IPS DF 4.7 (cell line): ENCODE measurements at regions not wholly inside any gene's neighbourhood (a gene's known extent, or its start where the extent isn't known, plus 50 kb on each side); places are given as distances from the start of the nearest gene placed in this dataset.

Experiments used
- DNase-seq: peaks from one replicate; pipeline ENCODE4 v3.0.0-alpha.2; 2013; ENCODE audit warnings: low spot score; ENCODE audit errors: extremely low read depth

DNA sequence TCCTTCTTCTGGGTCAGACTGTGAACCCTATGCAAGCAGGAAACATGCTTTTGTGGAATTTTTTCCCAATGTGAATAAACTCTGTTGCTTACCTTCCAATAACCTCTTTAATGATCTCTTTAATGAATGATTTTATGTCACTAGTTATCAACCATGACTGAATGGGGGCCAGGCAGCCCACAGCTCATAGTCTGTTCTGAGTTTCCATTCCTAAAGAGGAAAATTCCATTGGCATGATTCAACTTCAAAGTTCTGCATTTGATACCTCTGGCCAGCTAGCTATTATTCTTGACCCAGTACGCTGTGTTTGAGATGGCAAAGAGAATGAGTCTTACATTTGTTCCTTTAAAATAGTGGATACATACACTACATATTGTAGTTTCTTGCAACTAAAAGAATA is 867.8 kb upstream of the CELF2 start:
- no peak for DNase-seq

DNA sequence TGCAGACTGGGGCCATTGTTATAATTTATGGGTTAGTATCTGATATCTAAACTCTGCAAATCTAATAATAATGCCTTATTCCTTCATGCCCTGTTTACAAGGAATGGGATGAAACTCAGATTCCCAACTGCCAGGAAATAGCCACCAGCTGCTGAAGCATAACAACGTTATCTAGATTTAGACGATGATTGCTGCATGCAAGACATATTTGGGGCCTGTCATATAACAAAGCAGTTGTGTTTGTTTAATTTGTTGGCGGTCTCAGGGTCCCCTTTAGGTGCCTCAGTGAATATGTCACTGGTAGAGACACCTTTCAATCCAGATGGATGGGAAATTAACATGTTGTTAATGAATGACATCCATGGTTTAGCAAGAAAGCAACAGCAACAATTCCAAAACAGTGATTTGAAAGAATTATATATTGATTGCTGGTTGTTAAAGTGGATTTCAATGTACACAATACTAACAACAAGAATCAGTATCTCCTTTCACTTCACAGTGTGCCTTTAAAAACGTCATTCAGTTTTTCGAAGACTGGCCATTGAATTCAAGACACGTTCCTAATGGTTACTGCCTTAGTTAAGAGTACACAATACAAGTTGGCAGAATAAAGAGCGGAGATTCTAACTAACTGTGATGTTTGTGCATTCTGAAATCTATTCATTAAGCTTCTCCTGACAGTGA is 860.6 kb upstream of the CELF2 start:
- DNase-seq = no peak

DNA sequence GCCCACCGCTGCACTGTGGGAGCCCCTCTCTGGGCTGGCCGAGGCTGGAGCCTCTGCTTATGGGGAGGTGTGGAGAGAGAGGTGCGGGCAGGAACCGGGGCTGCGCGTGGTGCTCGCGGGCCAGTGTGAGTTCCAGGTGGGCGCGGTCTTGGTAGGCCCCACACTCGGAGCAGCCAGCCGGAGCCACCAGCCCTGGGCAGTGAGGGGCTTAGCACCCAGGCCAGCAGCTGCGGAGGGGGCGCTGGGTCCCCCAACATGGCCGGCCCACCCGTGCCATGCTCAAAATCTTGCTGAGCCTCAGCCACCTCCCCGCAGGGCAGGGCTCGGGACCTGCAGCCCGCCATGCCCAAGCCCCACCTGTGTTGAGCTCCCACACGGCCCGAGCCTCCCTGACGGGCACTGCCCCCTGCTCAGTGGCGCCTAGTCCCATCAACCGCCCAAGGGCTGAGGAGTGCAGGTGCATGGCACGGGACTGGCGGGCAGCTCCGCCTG is 856.8 kb upstream of the CELF2 start:
- DNase-seq = no peak

DNA sequence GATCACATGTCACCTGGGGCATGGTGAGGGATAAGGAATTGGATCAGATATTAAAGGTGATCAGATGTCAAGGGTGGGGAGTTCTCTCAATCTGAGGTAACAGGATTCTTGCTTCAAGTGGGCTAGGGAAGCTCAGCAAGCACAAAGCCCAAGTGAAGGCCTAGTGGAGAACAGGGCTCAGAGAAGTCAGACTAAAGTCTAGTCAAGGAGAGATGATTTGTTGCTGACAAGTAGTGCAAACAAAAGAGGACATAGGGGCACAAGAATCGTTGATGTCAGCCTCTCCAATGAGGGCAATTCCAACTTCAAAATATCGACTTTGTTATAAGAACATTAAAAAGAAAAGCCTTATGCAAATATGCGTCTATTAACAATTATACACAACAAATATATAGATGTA is 852.8 kb upstream of the CELF2 start:
- no peak for DNase-seq

DNA sequence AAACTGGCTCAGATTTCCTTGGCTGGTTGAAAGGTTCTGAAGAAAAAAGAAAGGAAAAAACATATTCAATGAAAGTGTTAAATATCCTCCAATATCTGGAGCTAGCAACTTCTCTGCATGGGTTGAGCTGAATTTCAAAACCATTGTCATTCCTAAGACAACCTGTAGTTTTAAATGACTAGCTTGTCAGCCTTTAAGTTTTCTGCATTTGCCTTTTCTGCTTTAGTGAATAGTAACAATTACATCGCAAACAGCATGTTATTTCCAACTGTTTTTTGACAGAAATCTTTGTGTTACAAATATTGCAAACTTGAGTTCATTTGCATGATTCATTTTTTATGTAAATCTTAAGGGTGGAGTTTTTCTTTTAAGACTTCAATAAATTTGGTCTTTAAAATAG is 852.3 kb upstream of the CELF2 start:
- no peak for DNase-seq

DNA sequence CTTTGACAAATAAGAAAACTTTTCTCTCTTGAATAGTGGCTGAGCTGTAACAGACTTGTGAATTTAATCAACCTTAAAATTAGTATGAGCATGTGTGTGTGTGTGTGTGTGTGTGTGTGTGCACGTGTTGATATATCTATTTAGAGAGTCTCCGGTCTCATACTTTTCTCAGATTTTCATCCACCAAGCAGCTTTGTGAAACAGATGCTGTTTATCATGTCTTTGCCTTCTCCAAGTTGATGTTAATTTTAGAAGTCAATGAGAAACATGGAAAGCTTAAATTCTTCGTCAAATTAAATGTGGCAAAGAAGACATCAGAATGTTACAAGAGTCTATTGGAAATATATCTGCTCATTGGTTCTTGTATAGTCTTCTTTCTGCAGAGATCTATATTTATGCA is 839.2 kb upstream of the CELF2 start:
- DNase-seq = no peak

DNA sequence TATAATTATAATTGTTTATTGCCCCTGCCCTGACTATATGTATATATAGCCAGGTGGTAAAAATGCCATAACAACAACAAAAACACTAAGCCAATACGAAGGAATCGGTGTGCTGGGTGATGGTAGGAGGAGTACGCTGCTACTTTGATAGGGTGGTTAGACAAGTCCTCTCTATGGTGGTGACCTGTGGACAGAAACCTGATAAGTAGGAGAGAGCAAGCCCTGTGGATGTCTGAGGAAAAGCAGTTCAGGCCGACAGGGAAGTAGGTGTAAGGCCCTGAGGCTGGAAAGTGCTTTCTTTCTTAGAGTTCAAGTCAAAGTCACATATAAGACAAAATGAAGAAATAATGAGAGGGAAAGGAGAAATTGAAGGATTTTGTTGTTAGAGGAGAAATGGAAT is 823.8 kb upstream of the CELF2 start:
- peak; percentile 14 for DNase-seq

DNA sequence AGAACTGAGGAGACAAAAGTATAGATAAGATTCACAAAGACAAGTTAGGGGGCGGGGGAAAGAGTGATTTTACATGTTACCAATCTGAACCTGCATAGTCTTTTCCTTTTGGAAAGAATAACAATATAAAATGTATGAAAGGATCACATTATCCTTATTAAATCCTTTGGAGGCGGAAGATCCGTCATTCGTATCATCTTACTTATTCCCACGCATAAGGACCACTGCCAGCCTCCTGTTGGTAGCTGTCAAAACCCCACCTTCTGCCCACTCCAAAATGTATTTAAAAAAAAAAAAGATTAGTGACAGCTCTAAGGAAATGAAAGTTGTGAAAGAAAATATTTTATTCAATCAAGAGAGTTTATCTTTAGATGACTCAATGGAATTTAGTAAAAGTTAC is 821.0 kb upstream of the CELF2 start:
- DNase-seq = no peak

DNA sequence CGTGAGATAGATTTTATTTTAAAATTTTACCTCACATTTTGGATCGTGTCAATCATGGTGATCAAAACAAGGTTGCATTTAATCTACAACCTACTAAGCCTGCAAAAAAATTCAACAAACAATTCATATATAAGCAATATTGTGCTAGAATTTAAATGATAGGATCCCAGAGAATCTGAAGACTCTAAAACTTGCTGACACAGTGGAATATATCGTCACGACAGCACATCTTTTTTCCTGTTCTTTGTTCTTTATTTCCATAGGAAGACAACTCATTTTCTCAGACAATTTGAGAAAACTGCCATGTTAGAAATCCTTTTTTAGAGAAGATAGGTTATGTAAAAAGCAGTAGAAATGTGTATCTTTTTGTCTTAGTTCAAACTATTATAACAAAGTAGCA is 820.2 kb upstream of the CELF2 start:
- DNase-seq = no peak

DNA sequence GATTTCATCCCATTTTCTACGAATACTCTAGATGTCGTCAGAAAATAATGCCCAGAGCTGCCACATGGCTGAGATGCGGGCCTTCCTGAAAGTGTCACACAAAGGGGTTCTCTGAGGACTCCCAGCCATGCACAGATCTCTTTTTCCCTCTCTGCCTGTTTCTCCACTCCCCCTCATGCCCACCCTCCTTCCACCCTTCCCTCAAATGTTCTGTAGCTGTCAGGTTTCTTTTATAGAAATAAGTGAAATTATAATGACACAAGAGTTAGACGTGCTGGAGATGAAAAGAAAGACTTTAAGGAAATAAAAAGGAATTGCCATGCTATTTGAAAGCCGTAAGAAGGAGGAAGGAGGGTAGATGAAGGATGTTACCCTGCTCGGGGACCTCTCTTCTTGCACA is 819.3 kb upstream of the CELF2 start:
- no peak for DNase-seq

DNA sequence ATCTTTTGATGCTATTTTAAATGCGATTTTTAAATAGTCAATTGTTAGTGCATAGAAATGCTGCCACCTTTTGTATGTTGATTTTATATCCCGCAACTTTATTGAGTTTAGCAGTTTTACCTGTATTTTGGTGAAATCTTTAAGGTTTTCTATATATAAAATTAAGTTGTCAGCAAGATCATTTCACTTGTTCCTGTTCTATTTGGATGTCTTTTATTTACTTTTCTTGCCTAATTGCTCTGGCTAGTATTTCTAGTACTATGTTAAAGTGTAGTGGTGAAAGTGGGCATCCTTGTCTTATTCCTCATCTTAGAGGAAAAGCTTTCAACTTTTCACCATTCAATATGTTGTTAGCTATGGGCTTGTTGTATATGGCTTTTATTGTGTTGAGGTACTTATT is 813.3 kb upstream of the CELF2 start:
- DNase-seq = no peak

DNA sequence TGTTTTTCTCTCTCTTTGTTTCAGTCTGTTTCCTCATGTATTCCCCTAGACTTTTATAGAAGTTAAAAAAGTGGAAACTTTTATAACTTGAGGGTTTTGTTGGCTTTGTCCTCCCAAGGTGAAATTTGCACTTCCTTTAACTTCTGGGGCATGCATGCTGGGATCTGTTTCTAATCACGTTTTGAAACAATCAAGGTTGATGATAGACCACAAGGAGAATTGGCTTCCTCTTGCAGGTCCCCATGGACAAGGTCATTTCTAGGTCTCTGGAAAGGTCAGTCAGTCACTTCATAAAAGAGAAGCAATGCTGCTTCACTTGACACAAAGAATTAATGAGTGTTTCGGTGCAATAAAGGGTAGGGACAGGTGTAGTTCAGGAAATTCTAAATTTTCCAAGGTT is 811.8 kb upstream of the CELF2 start:
- no peak for DNase-seq

DNA sequence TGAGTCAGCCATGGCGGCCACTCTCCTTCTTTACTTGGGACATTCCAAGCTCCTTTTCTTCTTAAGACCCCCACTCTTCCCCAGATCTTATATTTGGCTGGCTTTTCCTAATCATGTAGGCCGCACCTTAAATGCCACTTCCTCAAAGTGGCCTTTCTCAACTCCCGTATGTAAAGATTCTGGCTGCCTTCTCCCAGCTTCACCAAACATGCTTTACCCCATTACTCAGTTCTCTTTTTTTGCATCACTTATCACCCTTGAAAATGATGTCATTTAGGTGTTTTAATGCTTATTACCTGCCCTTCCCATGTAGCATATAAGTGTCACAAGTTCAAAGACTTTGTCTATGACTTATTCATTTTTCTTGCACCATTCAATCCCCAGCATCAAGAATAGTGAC is 810.1 kb upstream of the CELF2 start:
- no peak for DNase-seq

DNA sequence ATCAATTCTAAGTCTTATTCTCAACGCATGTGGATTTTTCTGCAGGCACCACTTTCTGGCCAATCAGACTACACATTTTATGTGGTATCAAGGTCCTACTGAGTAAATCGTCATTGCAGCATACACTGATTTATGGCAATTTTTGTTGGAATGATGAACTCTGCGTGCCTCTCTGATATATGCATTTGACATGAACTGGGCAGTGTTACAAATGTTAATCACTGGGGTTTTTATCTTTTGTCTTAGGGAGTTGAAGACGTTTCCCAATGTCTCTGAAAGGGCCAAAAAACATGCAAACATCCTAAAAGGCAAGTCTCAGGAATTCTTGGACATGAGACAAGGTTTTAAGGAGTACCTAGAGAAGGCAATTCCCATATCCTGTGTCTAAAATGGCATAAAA is 809.5 kb upstream of the CELF2 start:
- no peak for DNase-seq

DNA sequence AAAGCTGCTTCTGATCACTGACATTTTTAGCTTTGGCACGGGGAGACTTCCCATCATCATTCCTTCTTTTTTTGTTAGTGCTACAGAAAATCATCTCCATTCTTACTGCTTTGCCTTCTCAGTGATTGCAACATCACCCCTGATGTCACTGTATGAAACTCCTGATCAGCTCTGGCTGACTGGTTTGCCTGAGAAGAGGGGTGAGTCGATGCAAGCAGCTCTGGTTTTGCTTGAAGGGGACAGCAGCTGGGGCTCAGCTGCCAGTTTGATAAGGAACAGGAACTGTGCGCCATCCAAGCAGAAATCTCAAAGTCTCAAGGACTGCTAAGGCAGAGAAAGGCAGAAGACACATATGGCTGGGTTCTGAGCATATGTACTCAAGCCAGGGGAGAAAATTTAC is 808.5 kb upstream of the CELF2 start:
- no peak for DNase-seq

DNA sequence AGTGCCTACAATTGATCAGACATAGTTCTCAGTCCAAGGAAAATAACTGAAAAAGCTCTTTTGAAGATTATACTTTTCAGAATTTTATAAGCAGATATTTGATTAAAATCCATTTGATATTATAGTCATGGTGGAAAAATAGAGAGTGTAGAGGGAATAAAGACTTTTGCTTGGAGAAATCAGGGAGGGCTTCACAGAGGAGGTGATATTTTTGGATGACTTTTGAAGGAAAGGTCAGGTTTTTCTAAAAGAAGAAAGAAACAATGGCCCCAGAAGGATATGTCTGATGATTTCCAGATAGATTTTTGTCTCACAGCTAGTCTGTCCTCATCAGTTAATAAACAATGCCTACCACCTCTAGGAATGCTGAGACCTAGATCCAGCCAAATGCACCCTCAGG is 806.3 kb upstream of the CELF2 start:
- no peak for DNase-seq

DNA sequence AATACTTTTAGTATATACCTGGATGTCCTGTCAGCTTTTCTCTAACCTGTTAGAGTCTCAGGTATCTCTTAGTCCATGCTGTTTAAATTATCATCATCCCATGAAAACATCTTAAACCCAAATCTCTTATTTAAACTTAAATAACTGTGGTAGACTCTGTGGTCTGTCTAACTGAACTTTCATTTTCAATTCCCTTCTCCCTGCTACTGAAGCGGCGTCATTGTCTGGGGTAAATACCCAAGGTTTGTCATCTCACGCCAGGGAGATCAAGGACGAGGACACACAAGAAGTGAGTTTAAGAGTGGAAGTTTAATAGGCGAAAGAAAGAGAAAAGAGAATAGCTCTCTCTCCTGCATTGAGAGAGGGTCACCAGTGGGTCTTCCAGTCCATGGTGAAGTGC is 804.4 kb upstream of the CELF2 start:
- no peak for DNase-seq

DNA sequence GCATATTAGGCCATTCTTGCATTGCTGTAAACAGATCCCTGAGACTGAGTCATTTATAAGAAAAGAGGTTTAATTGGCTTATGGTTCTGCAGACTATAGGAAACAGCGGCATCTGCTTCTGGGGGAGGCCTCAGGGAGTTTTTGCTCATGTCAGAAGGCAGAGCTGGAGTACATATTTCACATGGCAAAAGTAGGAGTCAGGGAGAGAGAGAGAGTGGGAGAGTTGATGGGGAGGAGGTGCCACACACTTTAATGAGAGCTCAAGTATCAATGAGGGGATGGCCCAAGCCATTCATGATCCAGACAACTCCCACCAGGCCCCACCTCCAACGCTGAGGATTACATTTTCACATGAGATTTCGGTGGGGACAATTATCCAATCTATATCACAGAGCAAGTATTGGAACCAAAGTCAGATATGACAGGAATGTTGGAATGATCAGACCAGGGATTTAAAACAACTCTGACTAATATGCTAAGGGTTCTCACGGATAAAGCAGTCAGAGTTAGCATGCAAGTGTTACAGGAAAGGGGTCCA is 795.3 kb upstream of the CELF2 start:
- DNase-seq = no peak

DNA sequence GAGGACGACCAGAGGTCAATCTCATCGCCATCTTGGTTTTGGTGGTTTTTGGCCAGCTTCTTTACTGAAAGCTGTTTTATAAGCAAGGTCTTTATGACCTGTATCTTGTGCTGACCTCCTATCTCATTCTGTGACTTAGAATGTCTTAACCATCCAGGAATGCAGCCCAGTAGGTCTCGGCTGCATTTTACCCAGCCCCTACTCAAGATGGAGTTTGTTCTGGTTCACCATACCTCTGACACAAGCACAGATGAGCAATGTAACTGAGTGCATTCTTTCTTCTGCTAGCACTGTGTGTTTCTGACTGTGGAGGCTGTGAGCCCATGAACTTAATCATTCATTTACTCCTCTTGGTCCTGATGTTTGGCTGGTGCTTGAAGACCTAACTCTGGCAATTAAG is 794.5 kb upstream of the CELF2 start:
- no peak for DNase-seq

DNA sequence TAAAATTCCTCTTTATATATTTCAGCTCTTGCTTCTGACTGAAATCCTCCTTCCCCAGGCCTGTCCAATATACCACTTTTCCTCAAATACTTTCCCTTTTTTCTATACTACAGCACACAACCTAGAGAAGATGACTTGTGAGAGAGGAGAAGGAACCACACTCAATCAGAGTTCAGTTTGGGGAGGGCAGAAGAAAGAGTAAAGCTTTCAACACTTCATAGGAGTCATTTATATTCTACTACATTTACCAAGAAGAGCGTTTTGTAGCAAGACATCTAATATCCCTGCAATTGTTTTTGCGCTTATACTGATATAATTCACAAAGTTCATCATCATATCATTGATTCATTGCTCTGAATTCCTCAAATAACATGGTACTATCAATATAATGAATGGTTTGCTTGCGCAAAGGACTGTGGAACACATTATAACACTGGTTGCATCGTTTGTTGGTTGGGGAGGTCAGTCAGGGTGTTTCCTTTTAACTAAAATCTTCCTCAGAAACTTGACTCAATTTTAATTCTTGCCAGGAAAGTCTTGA is 792.5 kb upstream of the CELF2 start:
- no peak for DNase-seq

DNA sequence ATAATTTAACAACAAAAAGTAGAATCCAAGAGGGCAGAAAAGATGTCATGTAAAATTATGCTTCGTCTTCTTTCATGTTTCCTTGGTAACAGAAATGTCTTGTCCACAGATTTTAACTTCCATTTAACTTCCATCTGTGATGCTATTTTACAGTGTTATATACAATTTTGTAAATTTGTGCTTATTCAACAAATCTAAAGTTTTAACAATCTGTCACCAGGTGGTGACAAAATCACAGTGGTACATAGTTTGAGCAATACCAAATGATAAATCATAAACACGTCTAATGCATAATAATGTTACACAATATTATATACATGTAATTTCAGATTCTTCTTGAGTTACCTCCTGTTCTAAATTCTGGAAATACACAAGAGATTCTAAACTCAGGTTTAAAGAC is 784.4 kb upstream of the CELF2 start:
- no peak for DNase-seq

DNA sequence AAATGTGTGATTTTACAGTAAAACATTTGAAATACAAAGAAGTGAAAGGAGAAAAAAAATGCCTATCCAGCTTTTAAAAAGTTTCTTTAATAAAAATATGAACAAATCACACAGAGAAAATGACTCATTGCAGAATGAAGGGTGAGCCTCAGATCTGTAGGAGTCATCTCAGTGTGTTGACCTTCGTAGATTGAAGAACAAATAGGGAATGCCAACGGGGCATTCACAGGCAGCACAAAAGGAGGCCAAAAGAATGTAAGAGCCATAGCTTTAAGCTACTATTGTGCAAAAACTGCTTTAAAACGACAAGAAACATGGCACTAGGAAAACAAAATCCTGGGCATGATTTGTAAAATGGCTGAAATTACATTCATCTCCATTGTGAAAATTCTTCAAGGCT is 782.7 kb upstream of the CELF2 start:
- DNase-seq = no peak

DNA sequence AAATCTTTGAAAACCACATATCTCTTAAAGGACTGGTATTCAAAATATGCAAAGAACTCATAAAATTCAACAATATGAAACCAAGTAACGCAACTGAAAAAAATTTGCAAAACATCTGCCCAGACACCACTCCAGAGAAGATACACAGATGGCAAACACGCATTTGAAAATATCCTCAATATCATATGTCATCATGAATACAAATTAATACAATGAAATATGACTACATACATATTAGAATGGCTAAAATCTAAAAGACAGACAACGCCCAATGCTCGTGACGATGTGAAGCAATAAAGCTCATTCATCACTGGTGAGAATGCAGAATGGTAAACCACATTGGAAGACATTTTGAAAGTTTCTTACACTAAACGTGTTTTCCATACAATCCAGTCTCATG is 770.1 kb upstream of the CELF2 start:
- no peak for DNase-seq
